HG03575 (cell line): ENCODE measurements at regions not wholly inside any gene's neighbourhood (a gene's known extent, or its start where the extent isn't known, plus 50 kb on each side); places are given as distances from the start of the nearest gene placed in this dataset.
"Not testable (repeated sequence)": the region's sequence is repeated elsewhere in the genome, so short reads cannot be mapped to it uniquely, and the experiment has no call there.

Source experiments
- ATAC-seq: cut with Tn5 transposase; IDR thresholded peaks from one replicate; pipeline ENCODE4 v1.9.1; 2021; ENCODE audit not compliant: unreplicated experiment, insufficient number of reproducible peaks, low FRiP score; ENCODE audit errors: extremely low read depth

GRCh38 chr7:153524070-153524601 lies 528.1 kb upstream of the DPP6 start:
- no peak for ATAC-seq

- no peak for ATAC-seq
These were observed 523.1 kb upstream of the DPP6 start for GRCh38 chr7:153529100-153529499.

GRCh38 chr7:153529651-153530165 lies 522.5 kb upstream of the DPP6 start:
- ATAC-seq = no peak

- ATAC-seq = no peak
These were observed 521.8 kb upstream of the DPP6 start for GRCh38 chr7:153530441-153530840.

GRCh38 chr7:153532326-153532725 lies 519.9 kb upstream of the DPP6 start:
- no peak for ATAC-seq

GRCh38 chr7:153537271-153537670 lies 514.9 kb upstream of the DPP6 start:
- no peak for ATAC-seq

GRCh38 chr7:153541903-153542302 lies 510.3 kb upstream of the DPP6 start:
- no peak for ATAC-seq

GRCh38 chr7:153543232-153543631 lies 509.0 kb upstream of the DPP6 start:
- no peak for ATAC-seq

GRCh38 chr7:153550173-153550572 lies 502.0 kb upstream of the DPP6 start:
- ATAC-seq = no peak

- ATAC-seq = no peak
These were observed 487.8 kb upstream of the DPP6 start for GRCh38 chr7:153564391-153564790.

- no peak for ATAC-seq
These were observed 485.9 kb upstream of the DPP6 start for GRCh38 chr7:153566324-153566723.

GRCh38 chr7:153567426-153567825 lies 484.8 kb upstream of the DPP6 start:
- no peak for ATAC-seq

- not testable (repeated sequence) for ATAC-seq
These were observed 482.7 kb upstream of the DPP6 start for GRCh38 chr7:153569520-153569919.

- no peak for ATAC-seq
These were observed 476.1 kb upstream of the DPP6 start for GRCh38 chr7:153576096-153576495.

GRCh38 chr7:153581419-153581818 lies 470.8 kb upstream of the DPP6 start:
- ATAC-seq = no peak

GRCh38 chr7:153584132-153584531 lies 468.1 kb upstream of the DPP6 start:
- no peak for ATAC-seq

GRCh38 chr7:153588586-153588985 lies 463.6 kb upstream of the DPP6 start:
- no peak for ATAC-seq

GRCh38 chr7:153590136-153590535 lies 462.1 kb upstream of the DPP6 start:
- ATAC-seq = no peak

GRCh38 chr7:153590571-153590970 lies 461.6 kb upstream of the DPP6 start:
- ATAC-seq = no peak

- no peak for ATAC-seq
These were observed 444.8 kb upstream of the DPP6 start for GRCh38 chr7:153607354-153607753.

GRCh38 chr7:153616711-153617325 lies 435.4 kb upstream of the DPP6 start:
- ATAC-seq = no peak
